IPS-15b (cell line): ENCODE measurements at regions not wholly inside any gene's neighbourhood (a gene's known extent, or its start where the extent isn't known, plus 50 kb on each side); places are given as distances from the start of the nearest gene placed in this dataset.
"Not testable (repeated sequence)": the region's sequence is repeated elsewhere in the genome, so short reads cannot be mapped to it uniquely, and the experiment has no call there.

ENCODE experiments used
- H3K27me3 ChIP-seq: one replicate; pipeline ENCODE4 v1.6.1; 2013; ENCODE audit warnings: low read length; ENCODE audit not compliant: control insufficient read depth, insufficient read depth
- H3K36me3 ChIP-seq: one replicate; pipeline ENCODE4 v1.6.1; 2013; ENCODE audit warnings: low read length; ENCODE audit not compliant: control insufficient read depth, insufficient read depth
- H3K4me1 ChIP-seq: one replicate; pipeline ENCODE4 v1.6.1; 2013; ENCODE audit warnings: mild to moderate bottlenecking, low read length; ENCODE audit not compliant: control insufficient read depth, insufficient read depth
- H3K4me3 ChIP-seq: one replicate; pipeline ENCODE4 v1.5.1; 2013; ENCODE audit warnings: low read depth, low read length
- H3K9ac ChIP-seq: one replicate; pipeline ENCODE4 v1.6.1; 2013; ENCODE audit warnings: low read depth, mild to moderate bottlenecking, low read length
- H3K9me3 ChIP-seq: one replicate; pipeline ENCODE4 v1.6.1; 2013; ENCODE audit warnings: mild to moderate bottlenecking, low read length; ENCODE audit not compliant: control insufficient read depth, insufficient read depth

GRCh38 chr13:23022704-23023103 lies 158.1 kb upstream of the SGCG start:
- H3K9me3 ChIP-seq: no peaks in the 10 kb centered on the region
- no peak overlapping the region for H3K4me3 ChIP-seq
- no peak overlapping the region for H3K9ac ChIP-seq
- H3K27me3 ChIP-seq: no peaks in the 10 kb centered on the region
- no peaks in the 10 kb centered on the region for H3K36me3 ChIP-seq
- no peaks in the 10 kb centered on the region for H3K4me1 ChIP-seq

GRCh38 chr13:23025864-23026608 lies 154.7 kb upstream of the SGCG start:
- Histone ChIP-seq H3K9ac (peak overlapping the region; percentile 9), H3K36me3 (no peaks in the 10 kb centered on the region), H3K4me1 (no peaks in the 10 kb centered on the region), H3K9me3 (no peaks in the 10 kb centered on the region), H3K4me3 (no peak overlapping the region), H3K27me3 (no peaks in the 10 kb centered on the region)

- no peaks in the 10 kb centered on the region for H3K4me1 ChIP-seq
- H3K27me3 ChIP-seq: no peaks in the 10 kb centered on the region
- no peak overlapping the region for H3K9ac ChIP-seq
- no peak overlapping the region for H3K4me3 ChIP-seq
- no peaks in the 10 kb centered on the region for H3K36me3 ChIP-seq
- no peaks in the 10 kb centered on the region for H3K9me3 ChIP-seq
Observed at GRCh38 chr13:23039266-23039935, 141.4 kb upstream of the SGCG start.

- Histone ChIP-seq H3K9ac (no peak overlapping the region), H3K27me3 (no peaks in the 10 kb centered on the region), H3K4me3 (no peak overlapping the region), H3K9me3 (no peaks in the 10 kb centered on the region), H3K36me3 (no peaks in the 10 kb centered on the region), H3K4me1 (no peaks in the 10 kb centered on the region)
Observed at GRCh38 chr13:23042181-23042580, 138.6 kb upstream of the SGCG start.

- H3K4me3 ChIP-seq: no peak overlapping the region
- H3K9me3 ChIP-seq: no peaks in the 10 kb centered on the region
- H3K9ac ChIP-seq: no peak overlapping the region
- no peaks in the 10 kb centered on the region for H3K27me3 ChIP-seq
- H3K36me3 ChIP-seq: no peaks in the 10 kb centered on the region
- H3K4me1 ChIP-seq: no peaks in the 10 kb centered on the region
Observed at GRCh38 chr13:23044906-23045305, 135.9 kb upstream of the SGCG start.

GRCh38 chr13:23050126-23050525 lies 130.7 kb upstream of the SGCG start:
- Histone ChIP-seq H3K4me1 (no peaks in the 10 kb centered on the region), H3K27me3 (no peaks in the 10 kb centered on the region)

GRCh38 chr13:23053711-23054110 lies 127.1 kb upstream of the SGCG start:
- H3K9ac ChIP-seq, H3K36me3 ChIP-seq, H3K4me1 ChIP-seq, H3K27me3 ChIP-seq, H3K9me3 ChIP-seq, H3K4me3 ChIP-seq: not testable (repeated sequence)

More at GRCh38 chr13:23050126-23050525, 130.7 kb upstream of the SGCG start:
- H3K36me3 ChIP-seq: no peaks in the 10 kb centered on the region
- no peaks in the 10 kb centered on the region for H3K9me3 ChIP-seq
- H3K4me3 ChIP-seq: no peak overlapping the region
- no peak overlapping the region for H3K9ac ChIP-seq

GRCh38 chr13:23059173-23059572 lies 121.6 kb upstream of the SGCG start:
- Histone ChIP-seq H3K4me3 (no peak overlapping the region), H3K9me3 (no peaks in the 10 kb centered on the region), H3K4me1 (no peaks in the 10 kb centered on the region), H3K27me3 (no peaks in the 10 kb centered on the region), H3K36me3 (no peaks in the 10 kb centered on the region), H3K9ac (no peak overlapping the region)

GRCh38 chr13:23060959-23061358 lies 119.8 kb upstream of the SGCG start:
- no peaks in the 10 kb centered on the region for H3K9me3 ChIP-seq
- H3K27me3 ChIP-seq: no peaks in the 10 kb centered on the region
- H3K9ac ChIP-seq: no peak overlapping the region
- H3K4me3 ChIP-seq: no peak overlapping the region
- H3K36me3 ChIP-seq: no peaks in the 10 kb centered on the region
- H3K4me1 ChIP-seq: no peaks in the 10 kb centered on the region

- H3K9ac ChIP-seq: no peak overlapping the region
- H3K4me1 ChIP-seq: no peaks in the 10 kb centered on the region
- no peaks in the 10 kb centered on the region for H3K36me3 ChIP-seq
- no peaks in the 10 kb centered on the region for H3K27me3 ChIP-seq
- H3K9me3 ChIP-seq: no peaks in the 10 kb centered on the region
- H3K4me3 ChIP-seq: no peak overlapping the region
Observed at GRCh38 chr13:23067129-23067528, 113.7 kb upstream of the SGCG start.

- Histone ChIP-seq H3K36me3 (no peaks in the 10 kb centered on the region), H3K27me3 (no peaks in the 10 kb centered on the region), H3K9ac (no peak overlapping the region), H3K4me1 (no peaks in the 10 kb centered on the region), H3K4me3 (no peak overlapping the region), H3K9me3 (no peaks in the 10 kb centered on the region)
Observed at GRCh38 chr13:23069566-23069965, 111.2 kb upstream of the SGCG start.

- Histone ChIP-seq H3K4me3 (no peak overlapping the region), H3K4me1 (no peaks in the 10 kb centered on the region), H3K36me3 (no peaks in the 10 kb centered on the region), H3K27me3 (no peaks in the 10 kb centered on the region), H3K9ac (no peak overlapping the region), H3K9me3 (no peaks in the 10 kb centered on the region)
Observed at GRCh38 chr13:23074075-23074828, 106.5 kb upstream of the SGCG start.
